Lower leg skin (tissue), 3 donors: ENCODE measurements at regions not wholly inside any gene's neighbourhood (a gene's known extent, or its start where the extent isn't known, plus 50 kb on each side); places are given as distances from the start of the nearest gene placed in this dataset.

ENCODE experiments used
- CTCF ChIP-seq, 3 donors: fragments of 450-650 bp; IDR thresholded peaks; one replicate each; pipeline ENCODE4 v1.5.1; 2016; ENCODE audit warnings: antibody characterized with exemption in 3 of 3, mild to moderate bottlenecking in 3 of 3, moderate library complexity in 2 of 3
- POLR2A ChIP-seq, 2 donors: fragments of 450-650 bp; IDR thresholded peaks; one replicate each; pipeline ENCODE4 v1.6.1; 2016 to 2017; ENCODE audit warnings: antibody characterized with exemption in 2 of 2, mild to moderate bottlenecking in 1 of 2, moderate library complexity in 1 of 2

- TF ChIP-seq POLR2A (IDR thresholded peaks at IDR 0.05) (no peak), CTCF (IDR thresholded peaks at IDR 0.05) (no peak)
Observed at GRCh38 chr1:230555814-230556213, 86.5 kb upstream of the COG2 start.
